ENCODE measurements at regions not wholly inside any gene's neighbourhood (a gene's known extent, or its start where the extent isn't known, plus 50 kb on each side); places are given as distances from the start of the nearest gene placed in this dataset.

- Histone ChIP-seq H3K9me2 (replicated peaks; ENCODE audit: insufficient read depth, low read length) (no peaks in the 10 kb centered on the region), H3K4me2 (ENCODE audit: low read depth, low read length, poor library complexity, severe bottlenecking) (no peak overlapping the region), H3K27ac (ENCODE audit: low read depth, low read length) (no peak overlapping the region), H3F3A (ENCODE audit: insufficient read depth) (no peaks in the 10 kb centered on the region), H3K4me3 (ENCODE audit: insufficient read depth, low read length, poor library complexity, severe bottlenecking) (no peak overlapping the region), H3K36me3 (ENCODE audit: low read length) (no peaks in the 10 kb centered on the region), H3K79me2 (ENCODE audit: insufficient read depth, low read length) (no peaks in the 10 kb centered on the region), H2AFZ (ENCODE audit: low read depth, low read length, severe bottlenecking) (no peak overlapping the region), H3K9ac (ENCODE audit: low read length) (no peak overlapping the region), H4K20me1 (ENCODE audit: low read depth, low read length) (no peaks in the 10 kb centered on the region), H3K27me3 (ENCODE audit: low read length) (0 out of 2 replicates have a peak, but pooled peaks cover 2% of the 10 kb centered on the region), H3K9me3 (ENCODE audit: insufficient read depth, low read length) (no peaks in the 10 kb centered on the region)
- TF ChIP-seq CTCF (IDR thresholded peaks at IDR 0.05; ENCODE audit: insufficient read depth, low read length, poor library complexity, severe bottlenecking) (no peak), EZH2phosphoT487 (conservative IDR thresholded peaks at IDR 0.05; ENCODE audit: low read length) (no peak)
Measured at GRCh38 chr6:14819840-14820420, 425.9 kb upstream of the JARID2 start.

- H3K4me2 ChIP-seq (ENCODE audit: low read depth, low read length, poor library complexity, severe bottlenecking) = no peak overlapping the region
- H3K4me3 ChIP-seq (ENCODE audit: insufficient read depth, low read length, poor library complexity, severe bottlenecking) = no peak overlapping the region
- H3K36me3 ChIP-seq (ENCODE audit: low read length) = no peaks in the 10 kb centered on the region
- H3K9ac ChIP-seq (ENCODE audit: low read length) = no peak overlapping the region
- no peaks in the 10 kb centered on the region for H3K9me3 ChIP-seq (ENCODE audit: insufficient read depth, low read length)
- H3K27me3 ChIP-seq (ENCODE audit: low read length) = no peaks in the 10 kb centered on the region
- no peaks in the 10 kb centered on the region for H3K79me2 ChIP-seq (ENCODE audit: insufficient read depth, low read length)
- H3K27ac ChIP-seq (ENCODE audit: low read depth, low read length) = no peak overlapping the region
- TF ChIP-seq EZH2phosphoT487 (conservative IDR thresholded peaks at IDR 0.05; ENCODE audit: low read length) (no peak), CTCF (IDR thresholded peaks at IDR 0.05; ENCODE audit: insufficient read depth, low read length, poor library complexity, severe bottlenecking) (no peak)
- H4K20me1 ChIP-seq (ENCODE audit: low read depth, low read length) = no peaks in the 10 kb centered on the region
- H2AFZ ChIP-seq (ENCODE audit: low read depth, low read length, severe bottlenecking) = no peak overlapping the region
- H3F3A ChIP-seq (ENCODE audit: insufficient read depth) = no peaks in the 10 kb centered on the region
- H3K9me2 ChIP-seq (replicated peaks; ENCODE audit: insufficient read depth, low read length) = no peaks in the 10 kb centered on the region
Measured at GRCh38 chr6:14822012-14822553, 423.8 kb upstream of the JARID2 start.

GRCh38 chr6:14822679-14823078 lies 423.2 kb upstream of the JARID2 start:
- H3K9ac ChIP-seq (ENCODE audit: low read length) = no peak overlapping the region

More at GRCh38 chr6:14822679-14823078, 423.2 kb upstream of the JARID2 start:
- no peaks in the 10 kb centered on the region for H3K36me3 ChIP-seq (ENCODE audit: low read length)
- H3K27ac ChIP-seq (ENCODE audit: low read depth, low read length) = no peak overlapping the region
- H3K79me2 ChIP-seq (ENCODE audit: insufficient read depth, low read length) = no peaks in the 10 kb centered on the region
- H4K20me1 ChIP-seq (ENCODE audit: low read depth, low read length) = no peaks in the 10 kb centered on the region
- no peak overlapping the region for H3K4me3 ChIP-seq (ENCODE audit: insufficient read depth, low read length, poor library complexity, severe bottlenecking)
- no peak for TF ChIP-seq CTCF (IDR thresholded peaks at IDR 0.05; ENCODE audit: insufficient read depth, low read length, poor library complexity, severe bottlenecking)
- no peak for TF ChIP-seq EZH2phosphoT487 (conservative IDR thresholded peaks at IDR 0.05; ENCODE audit: low read length)
- no peaks in the 10 kb centered on the region for H3K9me3 ChIP-seq (ENCODE audit: insufficient read depth, low read length)
- H3F3A ChIP-seq (ENCODE audit: insufficient read depth) = no peaks in the 10 kb centered on the region
- no peaks in the 10 kb centered on the region for H3K27me3 ChIP-seq (ENCODE audit: low read length)
- H3K4me2 ChIP-seq (ENCODE audit: low read depth, low read length, poor library complexity, severe bottlenecking) = no peak overlapping the region
- no peaks in the 10 kb centered on the region for H3K9me2 ChIP-seq (replicated peaks; ENCODE audit: insufficient read depth, low read length)
- H2AFZ ChIP-seq (ENCODE audit: low read depth, low read length, severe bottlenecking) = no peak overlapping the region
